HG03575 (cell line): ENCODE measurements at regions not wholly inside any gene's neighbourhood (a gene's known extent, or its start where the extent isn't known, plus 50 kb on each side); places are given as distances from the start of the nearest gene placed in this dataset.

Experiments used
- ATAC-seq: cut with Tn5 transposase; IDR thresholded peaks from one replicate; pipeline ENCODE4 v1.9.1; 2021; ENCODE audit not compliant: unreplicated experiment, insufficient number of reproducible peaks, low FRiP score; ENCODE audit errors: extremely low read depth

DNA sequence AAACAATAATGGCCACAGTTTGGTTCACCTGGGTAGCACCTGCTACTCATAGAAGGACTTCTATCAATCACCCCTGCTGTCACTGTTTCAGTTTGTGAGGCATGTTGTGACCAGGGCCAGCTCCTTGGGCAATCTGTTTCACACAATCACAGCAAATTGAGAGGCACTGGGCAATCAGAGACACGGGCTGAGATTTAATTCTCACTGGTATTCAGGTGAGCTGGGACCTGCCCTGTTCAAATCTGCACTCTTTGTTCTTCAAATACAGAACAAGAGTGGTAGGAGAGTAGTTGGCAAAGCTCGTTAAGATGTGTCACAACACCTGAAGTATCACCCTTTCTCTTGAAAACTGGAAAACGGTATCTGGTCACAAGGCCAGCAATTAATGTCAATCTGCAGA, 57.8 kb upstream of the NAP1L1 start:
- ATAC-seq: no peak

DNA sequence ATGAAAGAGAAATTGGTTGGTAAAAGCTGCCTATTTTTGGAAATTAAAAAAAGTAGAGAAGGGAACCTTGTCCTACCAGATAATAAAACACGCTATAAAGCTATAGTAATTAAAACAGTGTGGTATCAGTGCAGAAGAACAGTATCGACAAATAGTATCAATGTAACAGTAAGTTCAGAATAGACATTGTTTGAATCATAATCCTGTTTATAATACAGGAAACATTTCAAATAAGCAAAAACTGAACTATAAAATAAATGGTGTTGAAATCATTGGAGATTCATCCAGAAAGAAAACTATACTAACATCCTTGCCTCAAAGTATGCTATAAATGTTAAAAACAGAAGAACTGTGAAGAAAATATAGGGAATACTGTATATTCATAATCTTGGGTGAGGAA, 54.2 kb upstream of the NAP1L1 start:
- ATAC-seq: no peak

DNA sequence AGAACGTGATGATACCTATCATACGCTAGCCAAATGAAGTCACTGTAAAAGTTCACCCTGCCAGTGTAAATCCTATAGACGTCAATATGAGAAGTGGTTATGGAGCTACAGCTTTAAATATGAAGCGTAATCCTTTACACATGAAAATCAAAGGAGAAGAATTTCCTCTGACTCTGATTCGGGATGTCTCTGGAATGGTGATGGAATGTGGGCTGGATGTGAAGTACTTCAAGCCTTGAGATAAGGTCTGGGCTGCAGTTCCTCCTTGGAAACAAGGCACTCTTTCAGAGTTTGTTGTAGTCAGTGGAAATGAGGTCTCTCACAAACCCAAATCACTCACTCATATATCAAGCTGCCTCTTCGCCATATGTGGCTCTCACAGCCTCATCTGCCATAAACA, 53.1 kb upstream of the NAP1L1 start:
- ATAC-seq: no peak

DNA sequence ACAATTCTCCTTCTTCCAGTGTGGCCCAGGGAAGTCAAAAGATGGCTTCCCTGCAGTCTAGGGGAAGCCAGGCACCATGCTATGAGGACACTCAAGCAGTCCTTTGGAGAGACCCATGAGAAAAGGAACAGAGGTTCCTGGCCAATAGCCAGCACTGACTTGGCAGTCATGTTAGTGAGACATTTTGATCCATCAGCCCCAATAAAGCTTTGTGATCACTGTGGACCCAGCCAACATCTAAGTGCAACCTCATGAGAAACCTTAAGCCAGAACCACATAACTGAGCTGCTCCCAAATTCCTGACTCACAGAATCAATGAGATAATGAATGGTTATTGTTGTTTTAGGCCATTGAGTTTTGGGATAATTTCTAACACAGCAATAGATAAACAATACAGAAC, 51.0 kb upstream of the NAP1L1 start:
- ATAC-seq: no peak
